NCI-H1105 treated with DMSO at 0.1 percent for 48 hours (cell line): ENCODE measurements at regions not wholly inside any gene's neighbourhood (a gene's known extent, or its start where the extent isn't known, plus 50 kb on each side); places are given as distances from the start of the nearest gene placed in this dataset.

Source experiments
- DNase-seq: peaks from one replicate; lab custom pipeline; 2025; lab: John Stamatoyannopoulos, UW

DNA sequence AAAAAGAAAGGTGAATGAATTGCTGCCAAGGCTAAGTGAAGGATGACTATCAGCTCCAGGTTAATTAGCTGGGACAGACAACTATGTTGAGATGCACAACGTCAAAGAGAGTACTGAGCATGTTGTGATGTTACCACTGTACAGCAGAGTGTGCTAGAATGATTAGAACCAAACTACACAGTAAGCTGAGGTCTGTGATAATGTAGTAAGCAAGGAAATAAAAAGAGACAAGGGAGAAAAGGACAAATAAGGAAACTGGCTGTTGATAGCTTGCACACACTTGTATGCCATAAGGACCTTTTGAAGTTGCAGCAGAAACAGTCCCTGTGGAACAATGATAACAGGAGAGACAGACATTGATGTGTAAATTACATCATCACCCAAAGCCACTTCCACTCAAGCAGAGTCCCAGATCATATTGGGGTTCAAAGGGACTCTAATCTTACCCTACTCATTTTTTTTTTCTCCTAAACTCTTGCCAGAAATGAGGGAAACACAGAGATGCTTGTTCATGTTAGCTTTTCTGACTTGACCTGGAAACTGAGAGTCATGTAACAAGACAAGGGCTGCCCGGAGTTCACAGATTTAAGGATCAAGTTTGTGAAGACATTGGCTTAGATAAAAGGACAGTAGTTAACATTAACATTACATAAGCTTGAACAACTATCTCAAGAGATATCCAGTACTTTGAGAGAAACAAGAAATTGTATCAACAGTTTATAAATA lies 189.9 kb downstream of the CENPW start:
- no peak for DNase-seq

DNA sequence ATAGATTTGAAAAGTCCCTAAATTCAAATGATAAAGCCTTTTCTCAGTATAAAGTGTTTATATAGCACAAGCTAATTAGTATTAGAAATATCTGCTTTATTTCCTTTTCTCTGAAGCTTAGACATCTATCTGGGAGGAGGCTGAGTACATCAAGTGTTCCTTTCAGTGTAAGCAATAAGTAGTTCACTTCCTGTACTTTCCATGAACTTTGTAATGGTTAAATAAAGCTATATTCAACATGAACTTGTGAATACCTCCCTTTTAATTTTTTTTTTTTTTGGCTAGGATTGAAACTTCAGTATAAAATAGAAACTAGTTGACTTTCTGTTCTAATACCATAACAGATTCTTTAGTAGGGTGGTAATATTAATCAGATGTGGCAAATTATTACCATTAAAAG lies 190.9 kb downstream of the CENPW start:
- no peak for DNase-seq

DNA sequence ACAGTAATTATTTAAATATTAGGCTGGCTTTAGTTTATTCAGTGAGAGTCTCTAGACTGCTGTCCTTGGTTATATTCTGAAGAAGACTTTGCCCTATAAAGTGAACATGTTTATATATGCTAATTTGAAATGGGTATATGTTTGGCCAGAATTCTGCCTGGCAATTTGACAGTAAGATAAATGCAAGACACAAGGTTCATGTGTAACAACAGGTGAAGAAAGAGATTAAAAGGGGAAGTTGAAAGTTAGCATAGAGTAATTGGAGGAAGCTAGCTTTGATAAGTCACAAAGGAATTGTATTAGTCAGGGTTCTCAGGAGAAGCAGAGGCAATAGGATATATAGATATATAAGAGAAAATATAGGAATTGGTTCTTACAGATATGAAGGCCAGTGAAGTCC lies 191.4 kb downstream of the CENPW start:
- DNase-seq: no peak

DNA sequence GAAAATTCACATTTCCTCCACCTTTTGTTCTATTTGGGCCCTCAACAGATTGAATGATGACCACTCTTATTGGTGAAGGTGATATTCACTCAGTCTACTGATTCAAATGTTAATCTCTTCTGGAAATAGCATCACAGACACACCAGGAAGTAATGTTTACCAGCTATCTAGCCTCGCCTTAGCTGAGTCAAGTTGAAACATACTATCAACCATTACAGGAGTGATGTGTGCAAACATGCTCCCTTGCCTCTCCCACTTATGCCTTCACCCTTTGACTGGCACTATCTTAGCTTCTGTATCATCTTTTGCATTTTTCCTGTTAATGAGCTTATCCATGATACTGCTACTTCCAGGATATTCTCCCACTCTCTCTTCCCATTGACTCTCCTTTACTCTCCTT lies 191.9 kb downstream of the CENPW start:
- DNase-seq: no peak

DNA sequence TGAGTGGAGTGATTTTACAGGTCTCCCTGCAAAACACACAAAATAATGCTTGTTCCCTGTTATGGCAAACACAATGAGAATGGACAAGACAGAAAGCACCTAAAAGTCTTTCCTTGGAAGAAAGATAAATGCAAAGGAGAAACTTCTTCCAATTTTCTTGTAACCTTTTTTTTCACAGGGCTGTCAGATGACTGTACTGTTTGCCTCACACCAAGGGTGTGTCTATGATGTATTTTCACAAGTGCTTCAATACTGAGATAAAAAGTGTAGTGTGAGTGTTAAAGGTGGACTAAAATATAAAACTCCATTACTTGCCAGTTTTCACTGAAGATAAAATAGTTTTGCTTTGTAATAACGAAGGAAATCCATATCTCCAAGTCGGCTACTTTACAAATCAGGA lies 194.5 kb downstream of the CENPW start:
- no peak for DNase-seq

DNA sequence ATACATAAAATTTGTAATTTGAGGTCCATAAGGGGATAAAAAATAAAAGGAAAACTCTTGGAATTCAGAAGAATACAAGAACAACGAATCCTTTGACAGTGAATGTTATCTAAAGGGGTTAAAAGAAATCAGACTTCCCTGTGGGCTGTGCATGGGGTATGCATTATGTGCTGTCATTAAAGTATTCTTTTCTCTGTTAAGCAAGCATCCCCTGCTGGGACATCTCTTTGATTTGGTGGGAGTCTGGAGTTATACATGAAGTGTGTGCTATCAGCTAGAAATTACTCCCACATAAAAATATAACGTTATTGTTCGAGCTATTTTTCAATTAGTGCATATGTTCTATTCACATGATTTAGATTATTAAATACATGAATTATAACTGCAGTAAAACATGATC lies 195.2 kb downstream of the CENPW start:
- DNase-seq: no peak

DNA sequence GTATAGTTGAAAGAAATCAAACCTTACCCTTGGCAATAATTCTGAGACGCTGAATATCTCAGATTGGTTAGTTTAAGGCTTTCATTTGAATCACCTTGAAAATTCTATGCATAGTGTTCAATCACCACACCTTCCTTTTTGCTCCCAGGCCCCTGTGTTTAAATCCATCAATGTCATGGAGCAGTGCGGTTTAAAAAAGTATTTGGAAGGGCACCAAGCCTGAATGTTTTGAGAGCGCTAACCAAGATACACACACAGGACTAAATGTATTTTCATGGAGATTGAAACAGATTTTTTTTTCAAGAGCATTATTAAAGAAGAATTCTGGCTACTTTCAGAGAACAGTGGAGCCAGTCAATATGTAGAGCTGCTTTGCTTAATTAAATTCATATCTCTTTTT lies 195.7 kb downstream of the CENPW start:
- DNase-seq: no peak

DNA sequence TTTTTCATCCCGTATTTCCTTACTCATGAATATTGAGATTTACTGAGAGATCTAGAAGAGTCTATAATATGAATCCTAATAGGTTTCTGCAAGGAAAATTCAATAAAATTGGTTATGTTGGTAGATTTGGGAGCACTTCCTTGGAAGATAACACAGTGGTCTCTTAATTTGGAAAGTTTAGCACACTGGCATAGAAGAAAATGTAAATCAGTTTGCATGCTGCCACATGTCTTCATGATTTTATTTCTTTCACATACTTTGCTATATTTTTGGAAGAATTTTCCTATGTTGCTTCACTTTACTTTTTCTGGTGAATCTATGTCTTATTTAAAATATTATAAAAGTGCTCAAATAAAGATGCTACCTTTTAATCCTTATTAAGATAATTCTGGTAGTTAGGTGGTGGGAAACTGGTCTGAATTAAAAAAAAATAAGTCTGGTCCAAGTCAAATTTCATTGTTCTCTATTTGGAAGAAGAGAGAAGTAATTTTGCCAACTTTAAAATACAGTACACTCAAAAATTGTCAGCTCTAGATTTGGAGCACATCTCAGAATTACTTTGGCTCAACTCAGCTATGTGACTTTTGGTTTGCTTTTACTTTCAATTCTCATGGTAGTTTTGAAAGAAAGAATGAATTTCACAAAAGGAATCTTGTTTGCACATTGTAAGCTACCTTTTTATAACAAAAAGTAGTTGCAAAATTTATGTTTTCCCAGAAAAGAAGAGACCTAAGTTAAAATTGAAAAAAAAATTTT lies 197.3 kb downstream of the CENPW start:
- no peak for DNase-seq

DNA sequence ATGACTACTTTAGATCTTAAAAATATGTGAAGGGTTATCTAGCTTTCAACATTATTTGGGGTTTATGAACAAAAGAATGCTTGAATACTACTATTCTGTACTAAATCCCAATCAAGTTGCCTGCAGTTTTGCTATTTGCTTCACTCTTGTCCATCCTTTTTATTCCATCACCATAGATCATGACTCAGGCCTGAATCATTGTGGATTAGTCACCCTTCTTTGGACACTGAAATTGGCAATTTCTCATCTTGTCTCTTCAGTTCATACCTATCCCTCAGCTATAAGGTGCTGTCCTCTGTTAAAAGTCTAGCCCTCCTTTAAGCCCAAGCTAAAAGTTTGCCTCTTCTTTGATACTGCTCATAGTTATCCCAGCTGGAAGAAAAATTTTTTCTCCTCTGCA lies 199.1 kb downstream of the CENPW start:
- no peak for DNase-seq

DNA sequence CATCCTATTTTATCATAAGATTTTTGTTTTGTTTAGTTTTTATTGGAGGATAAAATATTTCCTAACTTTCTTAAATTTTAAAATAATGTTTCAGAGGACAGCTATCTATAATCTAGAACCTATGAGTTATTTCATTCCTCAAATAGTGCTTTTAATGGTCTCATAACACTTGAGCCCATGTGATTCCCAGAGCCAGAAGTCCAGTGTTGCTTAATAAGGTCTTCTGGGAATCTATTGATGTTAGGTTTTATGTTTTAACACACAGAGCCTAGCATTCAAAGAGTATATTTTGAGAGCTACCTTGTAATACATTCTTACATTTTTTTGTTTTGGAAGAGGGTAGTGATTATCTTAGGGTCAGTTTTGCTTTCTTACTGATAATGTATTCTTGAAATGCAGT lies 200.2 kb downstream of the CENPW start:
- DNase-seq: no peak

DNA sequence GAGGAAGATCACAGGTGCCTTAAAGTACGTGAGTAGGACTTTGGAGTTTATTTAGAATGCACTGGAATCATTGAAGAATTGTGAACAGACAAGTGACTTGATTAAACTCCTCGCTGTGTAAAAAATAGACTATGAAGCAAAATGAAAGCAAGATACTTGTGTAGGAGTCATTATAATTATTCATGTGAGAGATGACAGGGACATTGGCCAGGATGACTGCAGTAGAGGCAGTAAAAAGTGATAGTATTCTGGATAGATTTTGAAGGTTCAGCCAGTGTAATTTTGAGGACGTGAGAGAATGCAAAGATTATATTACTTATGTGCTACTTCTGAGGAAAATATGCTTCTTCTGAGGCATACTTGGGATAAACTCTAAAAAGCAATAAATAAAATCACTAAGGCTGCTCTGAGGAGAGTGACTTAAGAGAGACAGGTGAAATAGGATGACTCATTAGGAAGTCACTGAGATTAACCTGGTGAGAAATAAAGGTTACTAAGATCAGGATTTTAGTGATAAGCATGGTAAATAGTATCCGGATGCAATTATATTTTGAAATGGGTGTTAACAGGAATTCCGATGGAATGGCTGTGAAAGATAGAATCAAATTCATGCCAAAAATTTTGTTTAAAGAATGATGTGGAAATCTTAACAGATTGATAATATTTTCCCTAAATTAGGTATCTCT lies 202.0 kb downstream of the CENPW start:
- no peak for DNase-seq

DNA sequence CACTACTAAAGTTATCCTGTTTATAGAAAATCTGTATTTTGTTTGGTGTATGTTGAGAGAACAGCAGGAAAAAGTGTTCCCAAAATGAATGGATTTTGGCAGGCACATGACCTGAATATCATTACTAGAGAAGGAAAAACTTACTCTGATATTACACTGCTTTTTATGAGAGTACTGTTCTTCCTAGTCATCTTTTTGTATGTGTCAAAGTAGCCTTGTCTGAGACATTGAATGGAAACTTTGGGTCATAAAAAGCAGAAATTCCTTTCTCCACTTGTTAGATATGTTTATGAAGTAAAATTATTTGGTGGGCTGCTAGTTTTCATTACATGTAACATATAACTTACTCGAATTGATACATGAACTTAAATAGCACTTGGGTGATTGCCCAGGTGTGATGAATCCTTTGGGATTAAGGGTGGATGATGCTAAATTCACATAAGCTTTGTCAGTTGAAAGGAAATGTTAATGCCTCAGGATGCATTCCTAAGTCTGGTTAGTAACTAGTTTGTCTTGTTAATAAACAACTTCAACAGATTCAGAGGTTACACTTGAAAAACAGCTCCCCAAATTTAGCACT lies 206.7 kb downstream of the CENPW start:
- no peak for DNase-seq

DNA sequence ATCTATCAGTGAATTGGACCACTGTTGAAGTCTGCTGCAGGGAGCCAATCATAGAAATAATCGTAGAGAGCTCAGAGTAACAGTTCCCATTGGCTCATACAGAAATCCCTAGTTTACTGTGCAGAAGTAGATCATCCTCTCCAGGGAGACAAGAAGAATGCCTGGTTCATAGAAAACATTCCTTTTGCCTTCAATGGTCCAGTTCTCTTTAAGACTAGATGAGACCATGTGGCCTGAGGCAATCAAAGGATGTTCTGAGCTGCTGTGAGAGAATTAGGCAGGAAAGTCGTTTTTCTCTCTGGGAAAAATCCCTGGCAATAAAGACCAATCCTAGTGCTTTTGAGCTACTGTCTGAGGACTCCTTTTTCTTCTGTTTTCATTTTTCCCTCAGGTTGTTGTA lies 208.4 kb downstream of the CENPW start:
- no peak for DNase-seq

DNA sequence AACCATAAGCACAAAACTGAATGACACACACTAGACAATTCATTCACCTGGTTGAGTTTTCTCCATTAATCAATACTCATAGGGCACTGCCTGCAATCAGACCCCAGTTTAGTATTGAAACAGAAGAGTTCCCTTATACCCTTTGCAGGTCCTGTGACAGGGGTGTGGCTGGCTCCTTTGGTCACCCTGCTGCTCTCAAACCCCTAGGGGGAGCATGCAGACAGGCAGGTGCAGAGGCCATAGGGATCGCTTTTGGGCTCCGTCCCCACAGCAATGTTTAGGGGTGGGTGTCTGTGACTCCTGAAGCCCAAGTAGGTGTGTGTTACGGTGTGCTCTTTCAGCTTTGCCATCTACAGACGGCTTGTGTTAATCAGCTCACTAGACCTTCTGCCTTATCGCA lies 210.4 kb downstream of the CENPW start:
- DNase-seq: no peak

DNA sequence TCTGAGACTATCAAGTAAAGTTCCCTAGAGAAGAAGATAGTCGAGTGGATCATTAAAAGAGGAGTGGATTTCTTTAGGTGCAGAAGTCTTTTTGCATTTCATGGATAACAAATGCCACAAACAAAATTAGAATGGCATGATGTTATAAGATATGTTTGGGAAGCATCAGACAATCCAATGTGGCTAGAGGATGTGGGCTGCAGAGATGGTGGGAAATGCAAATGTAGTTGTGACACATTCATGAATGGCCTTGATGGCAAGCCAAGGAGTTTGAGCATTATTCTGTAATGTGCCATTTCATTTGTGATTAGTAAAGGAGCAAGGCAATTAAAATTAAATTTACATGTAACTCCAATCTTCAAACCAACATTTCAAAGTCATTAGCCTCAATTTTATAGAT lies 211.9 kb downstream of the CENPW start:
- no peak for DNase-seq

DNA sequence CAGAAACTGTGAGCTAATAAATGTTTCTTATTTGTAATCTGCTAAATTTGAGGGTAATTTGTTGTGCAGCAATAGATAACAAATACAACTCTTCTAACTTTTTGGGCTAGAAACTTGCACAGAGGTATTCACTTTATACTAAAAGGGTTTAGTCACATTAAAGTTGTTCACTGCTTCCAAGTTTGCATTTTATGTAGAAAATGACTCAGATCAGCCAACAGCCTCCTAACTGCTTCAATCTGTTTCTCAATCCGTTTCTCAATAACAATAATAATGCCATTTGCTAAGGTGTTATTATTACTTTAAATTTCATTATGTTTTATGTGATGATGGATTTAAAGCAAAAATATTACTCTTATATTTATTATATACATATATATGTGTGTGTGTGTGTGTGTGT lies 213.9 kb downstream of the CENPW start:
- DNase-seq: no peak

DNA sequence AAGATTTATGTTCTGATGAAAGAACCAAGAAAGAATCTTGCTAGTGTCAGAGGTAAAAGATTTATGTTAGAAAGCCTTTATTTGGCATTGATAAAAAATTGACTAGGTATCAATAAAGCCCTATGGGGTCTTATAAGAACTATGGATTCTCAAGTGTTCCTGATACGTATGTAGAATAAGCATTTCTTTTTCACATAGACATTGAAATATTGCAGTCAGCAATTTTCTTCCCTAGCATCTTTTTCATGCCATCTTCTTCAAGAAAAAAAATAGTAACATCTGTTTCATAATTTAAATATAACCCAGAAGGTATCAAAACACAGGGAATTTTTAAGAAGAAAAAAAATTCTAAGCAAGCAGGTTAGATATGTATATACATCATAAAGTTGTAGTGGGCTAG lies 230.6 kb downstream of the CENPW start:
- no peak for DNase-seq

DNA sequence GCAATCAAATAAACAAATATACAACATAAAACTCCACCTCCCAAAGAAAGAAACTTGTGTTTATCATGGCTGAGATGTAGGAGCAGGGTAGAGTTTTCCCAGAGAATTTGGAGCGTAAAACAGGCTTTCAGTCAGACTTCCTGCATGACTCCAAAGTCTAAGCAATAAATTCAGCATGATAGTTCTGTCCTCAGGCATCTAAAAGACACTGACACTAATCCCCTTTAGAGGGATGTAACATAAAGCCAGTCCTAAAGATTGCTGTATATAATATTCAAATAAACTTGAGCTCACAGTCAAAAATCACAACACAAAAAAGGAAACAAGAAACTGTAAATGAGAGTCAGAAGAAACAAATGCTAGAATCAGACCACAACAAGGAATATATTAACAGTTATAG lies 234.4 kb downstream of the CENPW start:
- no peak for DNase-seq

DNA sequence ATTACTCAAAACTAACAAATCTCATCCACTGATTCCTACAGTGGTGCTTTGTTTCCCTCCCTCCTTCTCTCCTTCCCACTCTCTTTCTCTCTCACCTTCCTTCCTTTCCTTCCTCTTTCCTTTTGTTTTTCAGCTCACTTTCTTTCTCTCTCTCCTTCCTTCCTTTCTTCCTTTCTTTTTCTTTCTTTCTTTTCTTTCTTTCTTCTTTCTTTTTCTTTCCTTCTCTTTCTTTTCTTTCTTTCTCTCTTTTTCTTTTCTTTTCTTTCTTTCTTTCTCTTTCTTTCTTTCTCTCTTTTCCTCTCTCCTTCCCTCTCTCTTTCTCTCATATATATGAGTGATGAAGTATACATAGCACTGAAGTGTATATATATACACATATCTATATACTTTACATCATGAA lies 241.4 kb downstream of the CENPW start:
- DNase-seq: no peak

DNA sequence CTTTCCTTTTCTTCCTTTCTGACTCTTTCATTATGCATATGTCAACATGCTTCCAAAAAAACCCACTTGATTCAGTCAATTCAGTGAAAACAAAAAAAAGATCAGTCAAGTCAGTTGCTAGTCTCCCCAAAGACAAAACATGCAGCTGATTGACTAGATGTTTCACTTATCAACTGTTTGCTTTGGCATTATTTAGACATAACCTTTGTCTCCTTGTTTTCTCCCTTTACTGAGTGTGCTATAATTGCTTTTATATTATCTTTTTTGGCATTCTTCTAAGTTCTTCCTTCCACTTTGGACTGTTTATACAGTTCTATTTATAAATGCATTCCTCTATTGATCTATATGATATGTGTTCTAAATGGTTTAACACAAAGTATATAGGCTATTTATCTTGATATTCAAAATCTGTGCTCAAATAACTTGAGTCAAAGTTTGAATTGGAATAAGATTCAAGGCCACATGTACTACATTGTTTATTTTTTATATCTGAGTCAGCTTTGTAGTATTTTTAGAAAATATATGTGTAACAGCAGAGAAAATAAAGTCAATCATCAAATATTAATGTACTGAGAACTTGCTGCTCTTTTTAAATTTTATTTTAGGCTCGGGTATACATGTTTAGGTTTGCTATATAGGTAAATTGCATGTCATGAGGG lies 260.5 kb downstream of the CENPW start:
- DNase-seq: no peak

DNA sequence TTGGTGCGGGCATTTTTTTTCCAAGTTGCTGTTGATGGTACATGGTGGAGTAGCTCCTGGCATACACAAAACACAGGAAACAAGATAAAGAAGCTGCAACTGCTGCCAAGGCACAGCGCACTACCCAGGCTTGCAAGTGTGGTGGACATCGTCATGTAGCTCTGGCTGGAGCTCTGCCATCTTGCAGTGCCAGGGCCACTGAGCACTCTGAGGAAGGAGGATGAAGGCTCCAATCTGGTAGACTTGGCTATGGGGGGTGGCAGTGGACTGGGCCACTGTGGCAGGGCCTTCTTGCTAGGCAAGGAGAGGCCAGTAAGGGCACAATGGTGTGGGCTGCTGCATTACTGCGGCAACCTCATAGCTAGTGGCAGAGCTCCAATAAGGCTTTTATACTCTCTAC lies 263.5 kb downstream of the CENPW start:
- no peak for DNase-seq

DNA sequence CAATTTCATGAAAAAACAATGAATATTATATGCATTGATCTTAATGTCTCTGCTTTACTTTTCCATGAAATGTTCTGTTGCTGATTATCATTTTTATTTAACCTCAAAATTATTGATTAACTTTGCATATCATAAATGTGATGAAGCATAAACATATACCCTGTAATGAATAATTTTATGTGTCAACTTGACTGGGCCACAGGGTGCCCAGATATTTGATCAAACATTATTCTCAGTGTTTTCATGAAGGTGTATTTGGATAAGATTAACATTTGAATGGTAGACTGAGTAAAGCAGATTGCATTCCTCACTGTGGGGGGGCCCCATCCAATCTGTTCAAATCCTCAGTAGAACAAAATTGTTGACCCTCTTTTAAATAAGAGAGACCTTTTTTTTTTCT lies 265.2 kb downstream of the CENPW start:
- no peak for DNase-seq
